NCI-H2107 (cell line): ENCODE measurements at regions not wholly inside any gene's neighbourhood (a gene's known extent, or its start where the extent isn't known, plus 50 kb on each side); places are given as distances from the start of the nearest gene placed in this dataset.
A peak's percentile ranks its signal among the peaks of the same experiment; 100 is the strongest.

Experiments
- DNase-seq: peaks from one replicate; lab custom pipeline; 2025; lab: John Stamatoyannopoulos, UW

- DNase-seq: peak; percentile 71
Measured at GRCh38 chr2:8525582-8526402, 156.1 kb upstream of the ID2 start.

- no peak for DNase-seq
Measured at GRCh38 chr2:8526403-8526696, 155.5 kb upstream of the ID2 start.

GRCh38 chr2:8527031-8527430, 154.8 kb upstream of the ID2 start:
- DNase-seq: no peak

GRCh38 chr2:8527676-8528075, 154.2 kb upstream of the ID2 start:
- DNase-seq: no peak

- DNase-seq: no peak
Measured at GRCh38 chr2:8528863-8529262, 153.0 kb upstream of the ID2 start.

GRCh38 chr2:8529706-8530277, 152.1 kb upstream of the ID2 start:
- no peak for DNase-seq

GRCh38 chr2:8531481-8531880, 150.4 kb upstream of the ID2 start:
- no peak for DNase-seq

GRCh38 chr2:8532438-8532837, 149.4 kb upstream of the ID2 start:
- no peak for DNase-seq

- DNase-seq: no peak
Measured at GRCh38 chr2:8533923-8534322, 147.9 kb upstream of the ID2 start.

GRCh38 chr2:8534386-8534728, 147.5 kb upstream of the ID2 start:
- DNase-seq: no peak

- DNase-seq: no peak
Measured at GRCh38 chr2:8534729-8535468, 147.0 kb upstream of the ID2 start.

GRCh38 chr2:8535469-8535795, 146.4 kb upstream of the ID2 start:
- no peak for DNase-seq

- no peak for DNase-seq
Measured at GRCh38 chr2:8535821-8536685, 145.8 kb upstream of the ID2 start.

- no peak for DNase-seq
Measured at GRCh38 chr2:8536686-8537561, 144.9 kb upstream of the ID2 start.

GRCh38 chr2:8537562-8538155, 144.2 kb upstream of the ID2 start:
- DNase-seq: no peak

GRCh38 chr2:8538531-8538930, 143.3 kb upstream of the ID2 start:
- DNase-seq: no peak

- no peak for DNase-seq
Measured at GRCh38 chr2:8538931-8539621, 142.8 kb upstream of the ID2 start.

GRCh38 chr2:8539743-8540551, 141.9 kb upstream of the ID2 start:
- DNase-seq: no peak

- DNase-seq: no peak
Measured at GRCh38 chr2:8540552-8541055, 141.3 kb upstream of the ID2 start.

GRCh38 chr2:8541223-8541622, 140.6 kb upstream of the ID2 start:
- DNase-seq: no peak
